HG02623 (cell line): ENCODE measurements at regions not wholly inside any gene's neighbourhood (a gene's known extent, or its start where the extent isn't known, plus 50 kb on each side); places are given as distances from the start of the nearest gene placed in this dataset.
A peak's percentile ranks its signal among the peaks of the same experiment; 100 is the strongest.

Experiments
- ATAC-seq: cut with Tn5 transposase; IDR thresholded peaks from one replicate; pipeline ENCODE4 v1.9.1; 2021; ENCODE audit warnings: moderate library complexity; ENCODE audit not compliant: unreplicated experiment

- ATAC-seq = no peak
These were observed 621.0 kb downstream of the CCER1 start for GRCh38 chr12:90333939-90334338.

- no peak for ATAC-seq
These were observed 621.6 kb downstream of the CCER1 start for GRCh38 chr12:90333424-90333823.

GRCh38 chr12:90331821-90332220 lies 623.2 kb downstream of the CCER1 start:
- ATAC-seq = no peak

- ATAC-seq = no peak
These were observed 622.6 kb upstream of the ATP2B1 start for GRCh38 chr12:90331262-90331661.

- no peak for ATAC-seq
These were observed 619.4 kb upstream of the ATP2B1 start for GRCh38 chr12:90327793-90328743.

GRCh38 chr12:90323217-90323616 lies 614.6 kb upstream of the ATP2B1 start:
- no peak for ATAC-seq

GRCh38 chr12:90322006-90322405 lies 613.4 kb upstream of the ATP2B1 start:
- no peak for ATAC-seq

GRCh38 chr12:90321369-90321768 lies 612.7 kb upstream of the ATP2B1 start:
- ATAC-seq = no peak

GRCh38 chr12:90311561-90311960 lies 602.9 kb upstream of the ATP2B1 start:
- no peak for ATAC-seq

GRCh38 chr12:90305379-90305778 lies 596.7 kb upstream of the ATP2B1 start:
- ATAC-seq = no peak

GRCh38 chr12:90304231-90304630 lies 595.6 kb upstream of the ATP2B1 start:
- ATAC-seq = no peak

- ATAC-seq = no peak
These were observed 595.1 kb upstream of the ATP2B1 start for GRCh38 chr12:90303771-90304170.

GRCh38 chr12:90301561-90302133 lies 593.0 kb upstream of the ATP2B1 start:
- ATAC-seq = no peak

- ATAC-seq = no peak
These were observed 592.5 kb upstream of the ATP2B1 start for GRCh38 chr12:90301095-90301494.

GRCh38 chr12:90299666-90300065 lies 591.0 kb upstream of the ATP2B1 start:
- peak; percentile 2 for ATAC-seq

- ATAC-seq = peak; percentile 98
These were observed 590.5 kb upstream of the ATP2B1 start for GRCh38 chr12:90299121-90299520.

GRCh38 chr12:90298289-90298948 lies 589.8 kb upstream of the ATP2B1 start:
- ATAC-seq = no peak

- ATAC-seq = no peak
These were observed 587.2 kb upstream of the ATP2B1 start for GRCh38 chr12:90295858-90296257.

GRCh38 chr12:90292183-90292582 lies 583.5 kb upstream of the ATP2B1 start:
- ATAC-seq = no peak

- ATAC-seq = no peak
These were observed 582.6 kb upstream of the ATP2B1 start for GRCh38 chr12:90290980-90291975.

GRCh38 chr12:90287585-90287984 lies 578.9 kb upstream of the ATP2B1 start:
- ATAC-seq = no peak
